HEK293T (cell line): ENCODE measurements at regions not wholly inside any gene's neighbourhood (a gene's known extent, or its start where the extent isn't known, plus 50 kb on each side); places are given as distances from the start of the nearest gene placed in this dataset.

ENCODE experiments used
- ARNT ChIP-seq: fragments of 450-650 bp; IDR thresholded peaks from 2 replicates; pipeline ENCODE4 v1.6.1; 2017; ENCODE audit warnings: mild to moderate bottlenecking
- BHLHE40 ChIP-seq: fragments of 450-650 bp; IDR thresholded peaks from 2 replicates; pipeline ENCODE4 v1.6.1; 2016; ENCODE audit warnings: mild to moderate bottlenecking, moderate library complexity, borderline replicate concordance
- CTBP1 ChIP-seq: fragments of 450-650 bp; IDR thresholded peaks from 2 replicates; pipeline ENCODE4 v1.6.1; 2016; ENCODE audit warnings: borderline replicate concordance
- ELF4 ChIP-seq: fragments of 450-650 bp; IDR thresholded peaks from 2 replicates; pipeline ENCODE4 v1.6.1; 2017; ENCODE audit warnings: antibody characterized with exemption
- FOXA1 ChIP-seq: fragments of 450-650 bp; IDR thresholded peaks from 2 replicates; pipeline ENCODE4 v1.6.1; 2016; ENCODE audit warnings: mild to moderate bottlenecking
- FOXK2 ChIP-seq: fragments of 450-650 bp; IDR thresholded peaks from 2 replicates; pipeline ENCODE4 v1.6.1; 2016; ENCODE audit warnings: mild to moderate bottlenecking
- FOXM1 ChIP-seq: fragments of 450-650 bp; IDR thresholded peaks from 2 replicates; pipeline ENCODE4 v1.6.1; 2017; ENCODE audit warnings: mild to moderate bottlenecking, borderline replicate concordance
- HDGF ChIP-seq: fragments of 450-650 bp; IDR thresholded peaks from 2 replicates; pipeline ENCODE4 v1.6.1; 2017; ENCODE audit warnings: antibody characterized with exemption, borderline replicate concordance
- NFRKB ChIP-seq: fragments of 450-650 bp; IDR thresholded peaks from 2 replicates; pipeline ENCODE4 v1.6.1; 2016; ENCODE audit warnings: mild to moderate bottlenecking, moderate library complexity
- SP1 ChIP-seq: fragments of 450-650 bp; IDR thresholded peaks from 2 replicates; pipeline ENCODE4 v1.6.1; 2017
- SUZ12 ChIP-seq: fragments of 450-650 bp; IDR thresholded peaks from 2 replicates; pipeline ENCODE4 v1.6.1; 2016; ENCODE audit warnings: mild to moderate bottlenecking
- TARDBP ChIP-seq: fragments of 450-650 bp; IDR thresholded peaks from 2 replicates; pipeline ENCODE4 v1.6.1; 2016
- ZNF384 ChIP-seq: fragments of 450-650 bp; IDR thresholded peaks from 2 replicates; pipeline ENCODE4 v1.6.1; 2016
- TF ChIP-seq, protein P1 (sequence below): fragments of 450-650 bp; IDR thresholded peaks from 2 replicates; pipeline ENCODE4 v1.6.1; 2016

DNA sequence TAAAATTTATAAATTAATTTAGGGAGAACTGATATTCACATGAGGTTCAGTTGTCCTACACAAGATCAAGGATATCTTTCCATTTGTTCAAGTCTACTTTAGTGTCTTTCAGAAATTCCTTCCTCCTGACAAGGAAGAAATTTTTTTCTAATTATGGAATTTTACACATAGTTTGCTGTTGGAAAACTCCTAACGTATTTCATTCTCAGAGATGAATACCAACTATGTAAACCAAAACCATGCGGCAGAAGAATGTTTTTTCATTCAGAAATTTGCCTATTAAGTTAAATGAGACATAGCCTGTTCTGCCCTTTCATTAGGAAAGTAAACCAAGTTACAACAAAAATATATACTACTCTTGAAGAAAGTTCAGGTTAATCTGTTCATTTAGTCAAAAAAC is 111.2 kb upstream of the PRDM1 start:
- no peak for TF ChIP-seq FOXA1
- TF ChIP-seq SP1: no peak
- no peak for TF ChIP-seq ELF4
- no peak for TF ChIP-seq SUZ12
- no peak for TF ChIP-seq NFRKB
- no peak for TF ChIP-seq ZNF384
- TF ChIP-seq HDGF: no peak
- no peak for TF ChIP-seq BHLHE40
- TF ChIP-seq, protein P1, sequence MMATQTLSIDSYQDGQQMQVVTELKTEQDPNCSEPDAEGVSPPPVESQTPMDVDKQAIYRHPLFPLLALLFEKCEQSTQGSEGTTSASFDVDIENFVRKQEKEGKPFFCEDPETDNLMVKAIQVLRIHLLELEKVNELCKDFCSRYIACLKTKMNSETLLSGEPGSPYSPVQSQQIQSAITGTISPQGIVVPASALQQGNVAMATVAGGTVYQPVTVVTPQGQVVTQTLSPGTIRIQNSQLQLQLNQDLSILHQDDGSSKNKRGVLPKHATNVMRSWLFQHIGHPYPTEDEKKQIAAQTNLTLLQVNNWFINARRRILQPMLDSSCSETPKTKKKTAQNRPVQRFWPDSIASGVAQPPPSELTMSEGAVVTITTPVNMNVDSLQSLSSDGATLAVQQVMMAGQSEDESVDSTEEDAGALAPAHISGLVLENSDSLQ: no peak
- TF ChIP-seq FOXM1: no peak
- TF ChIP-seq CTBP1: no peak
- no peak for TF ChIP-seq TARDBP
- no peak for TF ChIP-seq ARNT
- no peak for TF ChIP-seq FOXK2
